Peyer's patch (tissue), 4 donors: ENCODE measurements at regions not wholly inside any gene's neighbourhood (a gene's known extent, or its start where the extent isn't known, plus 50 kb on each side); places are given as distances from the start of the nearest gene placed in this dataset.

Experiments
- DNase-seq, 3 donors: peaks; one replicate each; pipeline ENCODE4 v3.0.0-alpha.2; 2017 to 2019
- H3K27ac ChIP-seq, 4 donors: fragments of 200-600 bp; sonication (generic); one replicate each; pipeline ENCODE4 v1.5.1; 2016 to 2019
- H3K27me3 ChIP-seq, 2 donors: fragments of 200-600 bp; sonication (generic); one replicate each; pipeline ENCODE4 v1.5.1; 2019
- H3K36me3 ChIP-seq, 3 donors: fragments of 200-600 bp; sonication (generic); one replicate each; pipeline ENCODE4 v1.5.1; 2016 to 2019
- H3K4me1 ChIP-seq, 4 donors: fragments of 200-600 bp; sonication (generic); one replicate each; pipeline ENCODE4 v1.5.1; 2016 to 2019
- H3K4me3 ChIP-seq, 4 donors: fragments of 200-600 bp; sonication (generic); 1 replicate in 3 of 4; 2 replicates in 1 of 4; pipeline ENCODE4 v1.5.1; 2016 to 2019; ENCODE audit warnings: mild to moderate bottlenecking in 1 of 4
- H3K9me3 ChIP-seq, 4 donors: fragments of 200-600 bp; sonication (generic); one replicate each; pipeline ENCODE4 v1.5.1; 2016 to 2019; ENCODE audit warnings: mild to moderate bottlenecking in 1 of 4
- CTCF ChIP-seq, 6 experiments: fragments of 450-650 bp in 4 of 6; fragments of 200-600 bp in 2 of 6; sonication (generic) in 1 of 6; IDR thresholded peaks; one replicate each; pipeline ENCODE4 v1.5.1; 2017 to 2019; ENCODE audit warnings: antibody characterized with exemption in 6 of 6, mild to moderate bottlenecking in 3 of 6, moderate library complexity in 1 of 6
- POLR2A ChIP-seq, 2 donors: fragments of 450-650 bp; IDR thresholded peaks; one replicate each; pipeline ENCODE4 v1.5.1; 2017; ENCODE audit warnings: antibody characterized with exemption in 2 of 2, mild to moderate bottlenecking in 2 of 2, moderate library complexity in 2 of 2

DNA sequence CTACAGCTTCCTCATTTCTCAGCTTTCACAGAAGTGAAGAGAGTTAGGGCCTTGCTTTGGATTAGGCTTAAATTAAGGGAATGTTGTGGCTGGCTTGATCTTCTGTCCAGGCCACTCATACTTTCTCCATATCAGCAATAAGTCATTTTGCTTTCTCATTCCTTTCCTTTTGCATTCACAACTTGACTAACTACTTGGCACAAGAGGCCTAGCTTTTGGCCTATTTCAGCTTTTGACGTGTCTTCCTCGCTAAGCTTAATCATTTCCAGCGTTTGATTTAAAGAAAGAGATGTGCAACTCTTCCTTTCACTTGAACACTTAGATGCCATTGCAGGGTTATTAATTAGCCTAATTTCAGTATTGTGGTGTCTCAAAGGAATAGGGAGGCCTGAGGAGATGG, 712.0 kb downstream of the INHBA start:
- no peak overlapping the region for H3K27ac ChIP-seq
- H3K4me3 ChIP-seq = no peak overlapping the region
- no peaks in the 10 kb centered on the region for H3K36me3 ChIP-seq
- DNase-seq = no peak
- H3K27me3 ChIP-seq = no peaks in the 10 kb centered on the region
- H3K9me3 ChIP-seq = no peaks in the 10 kb centered on the region
- no peaks in the 10 kb centered on the region for H3K4me1 ChIP-seq
- TF ChIP-seq POLR2A (IDR thresholded peaks at IDR 0.05) (no peak), CTCF (IDR thresholded peaks at IDR 0.05) (no peak)

DNA sequence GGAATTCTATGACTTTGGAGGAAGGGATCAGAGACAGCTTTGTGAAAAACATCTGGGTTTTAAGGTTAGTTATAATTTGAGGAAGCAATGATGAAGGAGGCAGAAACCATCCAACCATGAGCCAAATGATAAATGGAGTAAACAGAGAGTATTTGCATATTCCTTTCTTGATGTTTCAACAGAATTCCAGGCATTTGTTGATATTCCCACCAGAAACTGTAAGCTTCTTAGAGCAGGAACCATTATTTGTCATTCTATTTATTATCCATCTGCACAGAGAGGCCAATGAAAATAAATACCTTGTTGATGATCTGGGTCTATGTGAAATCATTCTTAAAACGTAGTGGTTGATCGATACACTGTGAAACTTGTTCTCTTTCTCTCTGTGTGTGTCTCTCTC, 715.3 kb downstream of the INHBA start:
- TF ChIP-seq CTCF (IDR thresholded peaks at IDR 0.05) (no peak), POLR2A (IDR thresholded peaks at IDR 0.05) (no peak)
- Histone ChIP-seq H3K4me3 (no peak overlapping the region), H3K9me3 (no peaks in the 10 kb centered on the region), H3K36me3 (no peaks in the 10 kb centered on the region), H3K27ac (no peak overlapping the region), H3K4me1 (no peaks in the 10 kb centered on the region), H3K27me3 (no peaks in the 10 kb centered on the region)
- no peak for DNase-seq

GRCh38 chr7:40986351-40986873, 716.5 kb downstream of the INHBA start:
- no peak for DNase-seq
- H3K27ac ChIP-seq = peak overlapping the region in 1 of 4 donors; percentile 25

DNA sequence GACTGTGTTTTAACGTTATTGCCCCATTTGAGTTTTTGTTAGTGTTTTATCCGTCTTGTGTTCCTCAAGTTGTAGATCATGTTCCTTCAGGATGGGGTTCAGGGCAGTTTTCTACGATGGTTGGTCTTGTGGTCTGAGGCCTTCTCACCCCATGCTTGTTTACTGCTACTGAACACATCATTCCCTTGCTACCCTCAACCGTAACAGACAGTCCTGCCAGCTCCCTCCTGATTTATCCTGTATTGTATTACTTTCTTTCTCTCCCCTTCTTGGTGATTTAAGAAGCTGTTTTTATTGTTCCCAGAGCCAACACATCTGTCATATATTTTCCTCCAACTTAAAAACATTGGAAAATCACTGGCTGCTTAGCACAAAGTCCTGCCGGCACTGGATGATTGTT, 719.8 kb downstream of the INHBA start:
- DNase-seq = no peak
- H3K27me3 ChIP-seq = no peaks in the 10 kb centered on the region
- H3K9me3 ChIP-seq = no peaks in the 10 kb centered on the region
- H3K36me3 ChIP-seq = no peaks in the 10 kb centered on the region
- H3K4me3 ChIP-seq = no peak overlapping the region
- no peaks in the 10 kb centered on the region for H3K4me1 ChIP-seq
- no peak overlapping the region for H3K27ac ChIP-seq
- TF ChIP-seq POLR2A (IDR thresholded peaks at IDR 0.05) (no peak), CTCF (IDR thresholded peaks at IDR 0.05) (no peak)

More at GRCh38 chr7:40986351-40986873, 716.5 kb downstream of the INHBA start:
- no peaks in the 10 kb centered on the region for H3K9me3 ChIP-seq
- H3K4me3 ChIP-seq = no peak overlapping the region
- no peaks in the 10 kb centered on the region for H3K36me3 ChIP-seq
- no peak for TF ChIP-seq POLR2A (IDR thresholded peaks at IDR 0.05)
- no peak for TF ChIP-seq CTCF (IDR thresholded peaks at IDR 0.05)
- no peaks in the 10 kb centered on the region for H3K4me1 ChIP-seq
- H3K27me3 ChIP-seq = no peaks in the 10 kb centered on the region

DNA sequence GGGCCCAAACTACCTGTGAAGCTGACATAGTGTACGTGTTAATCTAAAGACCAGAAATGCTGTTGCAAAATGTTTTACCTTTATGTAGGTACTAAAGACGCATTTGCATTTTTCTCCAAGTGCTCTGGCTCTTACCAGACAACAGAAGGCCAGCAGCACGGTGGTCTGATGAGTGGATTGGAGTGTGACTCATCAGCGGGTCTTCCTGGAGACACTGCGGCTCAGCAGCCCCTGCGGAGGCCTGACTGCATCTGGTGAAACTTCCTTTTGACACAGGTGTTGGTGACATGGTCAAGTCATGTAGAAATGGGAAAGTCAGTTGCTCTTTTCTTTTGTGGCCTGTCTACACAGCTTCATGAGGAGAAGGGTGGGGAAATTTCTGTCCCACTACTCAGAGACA, 723.6 kb downstream of the INHBA start:
- no peaks in the 10 kb centered on the region for H3K4me1 ChIP-seq
- H3K4me3 ChIP-seq = no peak overlapping the region
- H3K9me3 ChIP-seq = no peaks in the 10 kb centered on the region
- H3K27me3 ChIP-seq = no peaks in the 10 kb centered on the region
- DNase-seq = no peak
- TF ChIP-seq POLR2A (IDR thresholded peaks at IDR 0.05) (no peak), CTCF (IDR thresholded peaks at IDR 0.05) (no peak)
- H3K36me3 ChIP-seq = no peaks in the 10 kb centered on the region
- H3K27ac ChIP-seq = no peak overlapping the region

- Histone ChIP-seq H3K4me1 (no peaks in the 10 kb centered on the region), H3K36me3 (no peaks in the 10 kb centered on the region), H3K27ac (no peak overlapping the region), H3K4me3 (no peak overlapping the region), H3K9me3 (no peaks in the 10 kb centered on the region), H3K27me3 (no peaks in the 10 kb centered on the region)
- TF ChIP-seq POLR2A (IDR thresholded peaks at IDR 0.05) (no peak), CTCF (IDR thresholded peaks at IDR 0.05) (no peak)
- no peak for DNase-seq
Observed at GRCh38 chr7:40978047-40978446, 724.8 kb downstream of the INHBA start.
